Urinary bladder (tissue), 3 donors: ENCODE measurements at regions not wholly inside any gene's neighbourhood (a gene's known extent, or its start where the extent isn't known, plus 50 kb on each side); places are given as distances from the start of the nearest gene placed in this dataset.

Experiments used
- DNase-seq: peaks from one replicate; pipeline ENCODE4 v3.0.0-alpha.2; 2015; ENCODE audit errors: extremely low spot score
- H3K27ac ChIP-seq: one replicate; pipeline ENCODE4 v1.5.1; 2013; ENCODE audit warnings: low read depth, mild to moderate bottlenecking, moderate library complexity
- H3K36me3 ChIP-seq: one replicate; pipeline ENCODE4 v1.6.1; 2013; ENCODE audit warnings: mild to moderate bottlenecking, moderate library complexity; ENCODE audit not compliant: insufficient read depth
- H3K4me1 ChIP-seq: one replicate; pipeline ENCODE4 v1.6.1; 2013; ENCODE audit warnings: mild to moderate bottlenecking, moderate library complexity; ENCODE audit not compliant: insufficient read depth
- H3K4me3 ChIP-seq: one replicate; pipeline ENCODE4 v1.5.1; 2013; ENCODE audit warnings: low read depth, low read length
- WGBS: extraction: QIAGEN DNeasy Blood & Tissue Kit; methylation state at CpG from one replicate; pipeline ENCODE4 v1.1.7; 2013; 5-methylcytosine and 5-hydroxymethylcytosine counted together
- donor health status: healthy with polysubstance abuse.
- donor health status: healthy.

DNA sequence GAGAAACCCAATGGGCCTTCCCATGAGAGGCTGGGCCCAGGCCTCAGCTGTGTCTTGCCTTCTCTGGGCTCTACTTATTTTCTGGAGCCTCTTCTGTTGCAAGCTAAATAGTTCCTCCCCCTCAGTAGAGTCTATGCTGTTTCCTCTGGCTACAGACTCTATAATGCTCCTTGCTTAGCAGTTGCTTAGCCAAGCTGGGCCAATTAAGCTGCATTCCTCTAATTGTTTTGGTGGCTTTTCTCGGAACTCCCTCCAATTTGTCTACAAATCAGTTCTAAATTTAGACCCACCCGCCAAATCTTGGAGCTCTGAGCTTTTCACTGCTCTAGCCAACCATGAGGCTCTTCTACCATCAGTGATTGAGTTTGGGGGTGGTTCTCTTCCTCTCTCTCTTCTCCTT is 302.7 kb upstream of the ASIC2 start:
- H3K4me1 ChIP-seq, result no peaks in the 10 kb centered on the region
- H3K36me3 ChIP-seq, result no peaks in the 10 kb centered on the region
- no peak overlapping the region for H3K27ac ChIP-seq
- no peak for DNase-seq
- 17% methylated on average over 2 of the region's 2 CpGs for WGBS
- no peak overlapping the region for H3K4me3 ChIP-seq

DNA sequence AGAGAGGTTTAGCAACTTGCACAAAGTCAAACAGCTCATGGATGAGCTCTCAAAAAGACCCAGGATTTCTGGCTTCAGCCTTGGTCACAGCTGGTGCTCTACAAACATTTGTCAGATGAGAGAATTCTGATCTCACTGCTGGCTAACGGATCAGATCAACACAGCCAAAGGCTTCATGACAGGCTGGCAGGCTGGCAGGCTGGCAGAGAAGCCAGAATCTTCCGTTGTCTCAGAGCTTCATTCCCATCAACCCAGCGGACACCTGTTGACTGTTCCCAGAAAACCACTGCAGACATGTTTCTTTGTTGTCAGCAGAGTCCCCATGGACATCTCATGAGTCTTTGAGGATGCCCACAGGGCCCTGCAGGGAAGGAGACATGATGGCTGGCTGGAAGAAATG is 303.8 kb upstream of the ASIC2 start:
- DNase-seq, result no peak
- Histone ChIP-seq H3K36me3 (no peaks in the 10 kb centered on the region), H3K4me1 (no peaks in the 10 kb centered on the region), H3K27ac (no peak overlapping the region), H3K4me3 (no peak overlapping the region)
- WGBS, result 75% methylated on average over 3 of the region's 3 CpGs

DNA sequence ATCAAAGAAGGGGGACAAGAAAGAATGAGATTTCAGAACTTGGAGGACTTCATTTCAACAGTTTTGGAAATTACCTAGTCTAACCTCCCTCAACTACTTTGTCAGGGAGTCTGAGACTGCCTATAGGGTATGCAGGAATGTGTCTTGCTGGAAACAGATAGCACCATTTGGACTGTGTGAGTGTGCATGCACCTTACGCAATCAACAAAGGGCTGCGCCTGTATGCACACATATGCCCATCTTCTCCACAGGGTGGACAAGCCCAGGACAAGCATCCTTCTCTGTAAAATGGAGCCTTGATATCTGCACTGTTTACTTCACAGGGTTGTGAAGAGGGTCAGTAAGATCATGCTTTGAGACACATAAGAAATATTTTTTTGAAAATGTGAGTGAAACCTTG is 305.7 kb upstream of the ASIC2 start:
- DNase-seq, result no peak
- Histone ChIP-seq H3K4me3 (no peak overlapping the region), H3K4me1 (no peaks in the 10 kb centered on the region), H3K36me3 (no peaks in the 10 kb centered on the region), H3K27ac (no peak overlapping the region)
- 95% methylated on average over 2 of the region's 2 CpGs for WGBS

DNA sequence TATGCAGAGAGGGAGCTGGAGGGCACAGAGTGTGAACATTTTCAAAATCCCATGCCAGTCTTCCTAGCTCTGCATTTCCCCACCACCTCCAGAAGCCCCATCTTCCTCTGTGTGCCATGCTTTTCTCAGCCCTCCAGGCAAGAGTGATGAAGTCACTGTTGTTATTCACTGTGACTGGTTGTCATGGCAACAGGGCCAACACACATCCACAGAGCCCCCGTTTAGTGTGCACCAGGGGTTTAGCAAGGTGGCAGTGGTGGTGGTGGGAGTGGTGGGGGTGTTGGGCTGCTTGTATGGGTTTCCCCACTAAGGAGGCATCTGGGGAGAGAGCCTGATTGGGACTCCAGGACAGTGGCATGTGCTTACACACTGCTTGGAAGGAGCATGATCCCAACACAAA is 309.9 kb upstream of the ASIC2 start:
- whole genome bisulfite sequencing, result 15% methylated on average over 1 of the region's 1 CpG
- Histone ChIP-seq H3K27ac (no peak overlapping the region), H3K4me1 (no peaks in the 10 kb centered on the region), H3K4me3 (no peak overlapping the region), H3K36me3 (no peaks in the 10 kb centered on the region)
- peak; percentile 2 for DNase-seq

DNA sequence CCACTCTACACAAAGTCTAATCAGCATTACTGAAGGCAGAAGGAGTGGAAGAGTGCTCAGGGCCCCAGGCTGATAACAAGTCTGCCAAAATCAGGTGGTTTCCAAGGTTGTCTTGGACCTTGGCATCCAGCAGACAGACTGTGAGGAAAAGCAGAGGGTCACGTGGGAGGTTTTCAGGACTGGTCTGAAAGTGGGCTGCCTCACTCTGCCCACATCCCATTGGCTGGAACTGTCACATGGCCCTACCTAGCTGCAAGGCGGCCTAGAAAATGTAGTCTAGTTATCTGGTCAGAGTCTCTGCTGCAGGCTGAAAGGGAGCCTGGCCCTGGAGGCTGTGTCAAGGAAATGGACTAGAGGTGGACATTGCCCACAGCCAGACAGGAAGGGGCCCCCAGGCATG is 310.7 kb upstream of the ASIC2 start:
- H3K4me3 ChIP-seq, result no peak overlapping the region
- DNase-seq, result no peak
- H3K27ac ChIP-seq, result no peak overlapping the region
- H3K4me1 ChIP-seq, result no peaks in the 10 kb centered on the region
- no peaks in the 10 kb centered on the region for H3K36me3 ChIP-seq
- 40% methylated on average over 2 of the region's 2 CpGs for WGBS

GRCh38 chr17:33611532-33611931 is 318.4 kb upstream of the ASIC2 start:
- no peaks in the 10 kb centered on the region for H3K36me3 ChIP-seq
- DNase-seq, result no peak
- H3K4me1 ChIP-seq, result no peaks in the 10 kb centered on the region
- WGBS, result 39% methylated on average over 1 of the region's 1 CpG
- H3K27ac ChIP-seq, result no peak overlapping the region
- no peak overlapping the region for H3K4me3 ChIP-seq

GRCh38 chr17:33615861-33616260 is 322.8 kb upstream of the ASIC2 start:
- no peak for DNase-seq
- Histone ChIP-seq H3K4me3 (no peak overlapping the region), H3K36me3 (no peaks in the 10 kb centered on the region), H3K27ac (no peak overlapping the region), H3K4me1 (no peaks in the 10 kb centered on the region)
- WGBS, result 25% methylated on average over 3 of the region's 3 CpGs

DNA sequence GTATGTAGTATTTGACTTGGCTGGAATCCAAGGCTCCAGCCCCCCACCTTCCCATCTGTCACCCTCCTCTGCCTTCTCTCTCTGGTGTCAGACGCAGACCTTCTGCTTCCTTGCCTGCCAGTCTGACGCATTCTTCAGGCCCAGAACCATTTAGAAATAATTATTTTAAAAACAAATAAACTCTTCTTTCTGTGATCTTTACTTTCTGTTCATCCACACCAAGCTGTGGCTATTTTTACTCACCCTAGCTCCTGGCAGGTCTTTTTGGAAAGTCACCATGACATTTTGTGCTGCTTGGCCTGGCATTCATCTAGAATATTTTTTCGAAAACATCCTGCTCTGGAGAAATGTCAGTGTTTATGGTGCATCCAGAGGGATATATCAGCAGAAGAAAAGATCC is 330.7 kb upstream of the ASIC2 start:
- Histone ChIP-seq H3K27ac (no peak overlapping the region), H3K4me3 (no peak overlapping the region), H3K4me1 (no peaks in the 10 kb centered on the region), H3K36me3 (no peaks in the 10 kb centered on the region)
- DNase-seq, result no peak
- WGBS, result 63% methylated on average over 3 of the region's 3 CpGs

GRCh38 chr17:33628500-33629346 is 335.6 kb upstream of the ASIC2 start:
- Histone ChIP-seq H3K27ac (no peak overlapping the region), H3K36me3 (no peaks in the 10 kb centered on the region), H3K4me3 (no peak overlapping the region), H3K4me1 (no peaks in the 10 kb centered on the region)
- WGBS, result 61% methylated on average over 7 of the region's 7 CpGs
- DNase-seq, result no peak

GRCh38 chr17:33633446-33633845 is 340.4 kb upstream of the ASIC2 start:
- Histone ChIP-seq H3K36me3 (no peaks in the 10 kb centered on the region), H3K27ac (no peak overlapping the region), H3K4me3 (no peak overlapping the region), H3K4me1 (no peaks in the 10 kb centered on the region)
- no peak for DNase-seq
- 77% methylated on average over 6 of the region's 6 CpGs for WGBS

DNA sequence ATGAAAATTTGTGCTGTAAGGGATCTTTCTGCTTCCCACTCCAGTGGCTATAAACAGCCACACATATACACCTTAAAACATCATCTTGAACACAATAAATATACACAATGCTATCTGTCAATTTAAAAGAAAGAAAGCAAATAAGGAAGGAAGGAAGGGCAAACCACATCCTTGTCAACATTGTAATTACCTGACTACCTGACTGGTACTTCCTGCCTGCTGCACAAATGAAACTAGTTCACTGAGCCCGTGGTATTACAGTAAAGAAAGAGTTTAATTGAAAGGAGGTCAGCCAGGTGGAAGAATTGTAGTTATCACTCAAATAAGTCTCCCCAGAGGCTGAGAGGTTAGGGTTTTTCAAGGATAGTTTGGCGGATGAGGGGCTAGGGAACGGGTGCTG is 344.4 kb upstream of the ASIC2 start:
- no peak overlapping the region for H3K4me3 ChIP-seq
- WGBS, result 81% methylated on average over 3 of the region's 3 CpGs
- no peaks in the 10 kb centered on the region for H3K36me3 ChIP-seq
- DNase-seq, result no peak
- no peaks in the 10 kb centered on the region for H3K4me1 ChIP-seq
- H3K27ac ChIP-seq, result no peak overlapping the region

DNA sequence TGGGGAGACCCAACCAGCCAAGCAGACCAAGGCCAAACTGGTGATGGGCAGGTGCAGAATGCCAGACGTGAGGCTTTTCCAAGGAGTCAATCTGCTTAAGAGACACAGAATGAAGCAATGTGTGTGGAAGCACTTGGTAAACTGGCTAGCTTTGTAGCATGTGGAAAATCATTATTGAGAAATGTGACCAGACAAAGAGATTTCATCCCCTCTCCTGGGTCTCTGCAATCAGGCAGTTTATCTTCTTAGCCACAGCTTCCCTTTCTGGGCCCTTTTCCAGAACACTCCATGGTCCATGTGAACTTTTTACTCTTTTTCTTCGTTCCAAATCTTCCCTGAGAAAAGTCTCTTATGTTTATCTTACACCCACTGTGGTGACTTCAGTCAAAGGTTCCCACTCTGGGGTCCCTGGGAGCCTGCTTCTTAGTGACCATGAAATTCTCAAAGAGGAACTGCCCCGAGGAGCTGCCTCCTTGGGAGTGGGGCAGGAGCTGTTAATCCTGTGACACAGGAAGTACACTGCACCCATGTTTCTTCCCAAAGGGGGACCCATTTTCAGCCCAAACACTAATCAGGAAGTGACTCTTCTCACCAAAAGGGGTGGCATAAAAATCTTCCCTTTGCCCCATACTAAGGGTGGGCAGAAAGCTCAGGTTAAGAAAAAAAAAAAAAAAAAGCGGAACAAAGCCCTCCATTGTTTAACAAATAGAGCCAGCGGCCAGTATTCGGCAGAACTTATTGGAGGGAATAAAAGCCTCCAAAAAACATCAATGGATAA is 346.2 kb upstream of the ASIC2 start:
- Histone ChIP-seq H3K27ac (no peak overlapping the region), H3K36me3 (no peaks in the 10 kb centered on the region), H3K4me1 (no peaks in the 10 kb centered on the region), H3K4me3 (no peak overlapping the region)
- DNase-seq, result no peak
- WGBS, result 46% methylated on average over 6 of the region's 6 CpGs

- Histone ChIP-seq H3K4me3 (no peak overlapping the region), H3K4me1 (no peaks in the 10 kb centered on the region)
- 58% methylated on average over 8 of the region's 8 CpGs for WGBS
Observed at GRCh38 chr17:33640629-33641028, 347.5 kb upstream of the ASIC2 start.

GRCh38 chr17:33642002-33642401 is 348.9 kb upstream of the ASIC2 start:
- H3K4me1 ChIP-seq, result no peaks in the 10 kb centered on the region
- H3K36me3 ChIP-seq, result no peaks in the 10 kb centered on the region
- whole genome bisulfite sequencing, result 20% methylated on average over 1 of the region's 1 CpG
- H3K4me3 ChIP-seq, result no peak overlapping the region
- DNase-seq, result no peak
- no peak overlapping the region for H3K27ac ChIP-seq

More at GRCh38 chr17:33640629-33641028, 347.5 kb upstream of the ASIC2 start:
- Histone ChIP-seq H3K36me3 (no peaks in the 10 kb centered on the region), H3K27ac (no peak overlapping the region)
- DNase-seq, result no peak
